SK-N-SH treated with all-trans-retinoic acid at 6 μM for 48 hours (cell line): ENCODE measurements at regions not wholly inside any gene's neighbourhood (a gene's known extent, or its start where the extent isn't known, plus 50 kb on each side); places are given as distances from the start of the nearest gene placed in this dataset.

ENCODE experiments used
- ARNTL ChIP-seq: fragments of 450-650 bp; formaldehyde crosslinking; IDR thresholded peaks from 2 replicates; pipeline ENCODE4 v1.5.0; 2020; ENCODE audit warnings: low read depth, mild to moderate bottlenecking, moderate library complexity, borderline replicate concordance
- PPARA ChIP-seq: fragments of 250-450 bp; sonication (Bioruptor Pico); IDR thresholded peaks from 2 replicates; pipeline ENCODE4 v1.5.0; 2020; ENCODE audit warnings: mild to moderate bottlenecking, borderline replicate concordance
- RARB ChIP-seq: fragments of 250-450 bp; sonication (Bioruptor Pico); IDR thresholded peaks from 2 replicates; pipeline ENCODE4 v1.8.0; 2021; ENCODE audit warnings: mild to moderate bottlenecking, moderate library complexity
- SNAI2 ChIP-seq: fragments of 250-450 bp; sonication (Bioruptor Pico); IDR thresholded peaks from 2 replicates; pipeline ENCODE4 v1.5.0; 2020; ENCODE audit warnings: mild to moderate bottlenecking, moderate library complexity
- ZC3H10 ChIP-seq: fragments of 250-450 bp; sonication (Bioruptor Pico); IDR thresholded peaks from 2 replicates; pipeline ENCODE4 v1.5.1; 2021; ENCODE audit warnings: mild to moderate bottlenecking, moderate library complexity
- ZFP3 ChIP-seq: fragments of 250-450 bp; sonication (Bioruptor Pico); IDR thresholded peaks from 2 replicates; pipeline ENCODE4 v1.5.0; 2020; ENCODE audit warnings: mild to moderate bottlenecking, moderate library complexity
- ZNF8 ChIP-seq: fragments of 450-650 bp; formaldehyde crosslinking; IDR thresholded peaks from 2 replicates; pipeline ENCODE4 v1.5.0; 2020; ENCODE audit warnings: mild to moderate bottlenecking, moderate library complexity
- TF ChIP-seq, protein P1 (sequence below): fragments of 250-450 bp; sonication (Bioruptor Pico); IDR thresholded peaks from 2 replicates; pipeline ENCODE4 v1.8.0; 2020; ENCODE audit warnings: mild to moderate bottlenecking, moderate library complexity, borderline replicate concordance

DNA sequence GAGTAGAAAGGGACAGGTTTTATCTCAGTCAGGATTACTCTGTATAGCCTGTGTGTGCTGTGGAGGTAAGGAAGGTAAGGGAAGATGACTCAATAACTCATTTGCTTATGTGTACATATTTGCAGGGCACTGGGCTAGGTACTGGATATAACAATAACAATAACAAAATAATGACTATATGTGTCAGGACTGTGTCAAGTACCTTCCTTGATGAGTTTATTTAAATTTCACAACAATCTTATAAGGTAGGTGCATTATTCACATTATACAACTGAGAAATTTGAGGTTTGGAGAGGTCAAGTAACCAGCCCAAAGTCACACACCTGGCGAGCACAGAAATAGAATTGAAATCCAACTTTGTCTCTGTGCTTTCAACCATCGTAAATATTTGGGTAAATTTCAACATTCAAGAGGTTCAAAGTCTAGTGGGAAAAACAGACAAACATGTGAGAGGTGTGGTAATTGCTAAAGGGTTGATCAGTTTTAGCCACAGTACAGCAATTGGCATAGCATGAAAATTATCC is 131.8 kb downstream of the APIP start:
- TF ChIP-seq ZFP3 (CRISPR knock-in tag) (no peak), SNAI2 (no peak), ZC3H10 (CRISPR knock-in tag) (no peak), ZNF8 (CRISPR knock-in tag) (no peak), PPARA (CRISPR knock-in tag) (no peak), ARNTL (CRISPR knock-in tag) (no peak), RARB (CRISPR knock-in tag) (no peak)
- TF ChIP-seq, protein P1, sequence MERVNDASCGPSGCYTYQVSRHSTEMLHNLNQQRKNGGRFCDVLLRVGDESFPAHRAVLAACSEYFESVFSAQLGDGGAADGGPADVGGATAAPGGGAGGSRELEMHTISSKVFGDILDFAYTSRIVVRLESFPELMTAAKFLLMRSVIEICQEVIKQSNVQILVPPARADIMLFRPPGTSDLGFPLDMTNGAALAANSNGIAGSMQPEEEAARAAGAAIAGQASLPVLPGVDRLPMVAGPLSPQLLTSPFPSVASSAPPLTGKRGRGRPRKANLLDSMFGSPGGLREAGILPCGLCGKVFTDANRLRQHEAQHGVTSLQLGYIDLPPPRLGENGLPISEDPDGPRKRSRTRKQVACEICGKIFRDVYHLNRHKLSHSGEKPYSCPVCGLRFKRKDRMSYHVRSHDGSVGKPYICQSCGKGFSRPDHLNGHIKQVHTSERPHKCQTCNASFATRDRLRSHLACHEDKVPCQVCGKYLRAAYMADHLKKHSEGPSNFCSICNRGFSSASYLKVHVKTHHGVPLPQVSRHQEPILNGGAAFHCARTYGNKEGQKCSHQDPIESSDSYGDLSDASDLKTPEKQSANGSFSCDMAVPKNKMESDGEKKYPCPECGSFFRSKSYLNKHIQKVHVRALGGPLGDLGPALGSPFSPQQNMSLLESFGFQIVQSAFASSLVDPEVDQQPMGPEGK (CRISPR knock-in tag): no peak
